OCI-LY1 (cell line): ENCODE measurements at regions not wholly inside any gene's neighbourhood (a gene's known extent, or its start where the extent isn't known, plus 50 kb on each side); places are given as distances from the start of the nearest gene placed in this dataset.

Source experiments
- H2AFZ ChIP-seq: fragments of 200-600 bp; sonication (generic), shearing (Covaris generic); 2 replicates; pipeline ENCODE4 v1.6.0; 2014; ENCODE audit warnings: antibody characterized with exemption, mild to moderate bottlenecking, low read length
- H3F3A ChIP-seq: fragments of 200-600 bp; sonication (generic), shearing (Covaris generic); 2 replicates; pipeline ENCODE4 v1.6.0; 2014; ENCODE audit warnings: mild to moderate bottlenecking, antibody characterized with exemption, low read length, moderate library complexity; ENCODE audit not compliant: insufficient read depth
- H3K27ac ChIP-seq: fragments of 200-600 bp; sonication (generic); 2 replicates; pipeline ENCODE4 v1.5.1; 2014; ENCODE audit warnings: low read length, mixed run types, mild to moderate bottlenecking, low read depth; ENCODE audit not compliant: poor library complexity, severe bottlenecking
- H3K27me3 ChIP-seq: fragments of 200-600 bp; sonication (generic); 2 replicates; pipeline ENCODE4 v1.6.0; 2014; ENCODE audit warnings: antibody characterized with exemption, mild to moderate bottlenecking, low read length, moderate library complexity; ENCODE audit not compliant: insufficient read depth
- H3K36me3 ChIP-seq: fragments of 200-600 bp; sonication (generic); 2 replicates; pipeline ENCODE4 v1.6.1; 2014; ENCODE audit warnings: mild to moderate bottlenecking, antibody characterized with exemption, low read length, moderate library complexity, mixed read lengths; ENCODE audit not compliant: insufficient read depth
- H3K4me1 ChIP-seq: fragments of 200-600 bp; sonication (generic); 2 replicates; pipeline ENCODE4 v1.5.1; 2014; ENCODE audit warnings: mild to moderate bottlenecking, low read length, moderate library complexity; ENCODE audit not compliant: insufficient read depth, severe bottlenecking
- H3K4me2 ChIP-seq: fragments of 200-600 bp; sonication (generic), shearing (Covaris generic); 2 replicates; pipeline ENCODE4 v1.6.1; 2014; ENCODE audit warnings: low read length
- H3K4me3 ChIP-seq: fragments of 200-600 bp; sonication (generic); 2 replicates; pipeline ENCODE4 v1.5.1; 2014; ENCODE audit warnings: low read length, low read depth, mild to moderate bottlenecking, mixed read lengths; ENCODE audit not compliant: poor library complexity, severe bottlenecking
- H3K79me2 ChIP-seq: fragments of 200-600 bp; shearing (Covaris generic); 2 replicates; pipeline ENCODE4 v1.6.1; 2016; ENCODE audit warnings: mixed run types, low read length, mixed read lengths; ENCODE audit not compliant: insufficient read depth
- H3K9ac ChIP-seq: fragments of 200-600 bp; sonication (generic), shearing (Covaris generic); 2 replicates; pipeline ENCODE4 v1.6.1; 2014; ENCODE audit warnings: mild to moderate bottlenecking, low read length, mixed read lengths
- H3K9me2 ChIP-seq: fragments of 200-600 bp; sonication (generic), shearing (Covaris generic); 2 replicates; pipeline ENCODE4 v1.6.1; 2014; ENCODE audit warnings: low read depth, mild to moderate bottlenecking, low read length, mixed read lengths
- H3K9me3 ChIP-seq: fragments of 200-600 bp; shearing (Covaris generic); 2 replicates; pipeline ENCODE4 v1.6.1; 2014; ENCODE audit warnings: low read length, mixed read lengths
- H4K20me1 ChIP-seq: fragments of 200-600 bp; sonication (generic), shearing (Covaris generic); 2 replicates; pipeline ENCODE4 v1.6.0; 2016; ENCODE audit warnings: mild to moderate bottlenecking, low read length; ENCODE audit not compliant: insufficient read depth
- EZH2 ChIP-seq: fragments of 200-600 bp; sonication (generic), shearing (Covaris generic); IDR thresholded peaks from 2 replicates; pipeline ENCODE4 v1.8.0; 2017; ENCODE audit warnings: borderline replicate concordance, mixed run types, mild to moderate bottlenecking, antibody characterized with exemption, low read length, moderate library complexity, mixed read lengths
- TF ChIP-seq, protein P1 (sequence below): fragments of 200-600 bp; sonication (generic), shearing (Covaris generic); IDR thresholded peaks from 2 replicates; pipeline ENCODE4 v1.5.1; 2017; ENCODE audit warnings: mild to moderate bottlenecking, antibody characterized with exemption, low read length, moderate library complexity, mixed read lengths

DNA sequence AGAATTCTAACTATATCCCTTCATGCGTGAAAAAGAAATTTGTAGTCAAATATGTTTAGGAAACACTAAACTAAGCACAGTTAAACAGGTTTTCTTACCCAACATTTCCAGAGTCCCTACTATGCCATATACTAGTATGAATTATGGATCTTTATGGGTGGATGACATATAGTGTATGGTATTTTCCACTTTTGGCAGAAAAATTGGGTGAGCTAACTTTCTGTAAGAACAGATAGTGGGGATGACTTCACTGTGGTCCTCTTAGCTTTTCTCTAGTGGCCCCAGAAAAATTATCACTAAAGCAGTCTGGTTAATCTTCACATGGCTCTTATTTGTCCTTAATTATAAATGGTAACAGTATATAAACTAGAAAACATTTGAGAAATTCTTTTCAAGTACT lies 240.0 kb upstream of the GULP1 start:
- H2AFZ ChIP-seq: no peak overlapping the region
- H3K36me3 ChIP-seq: no peaks in the 10 kb centered on the region
- no peak overlapping the region for H3K4me2 ChIP-seq
- no peak overlapping the region for H3K4me3 ChIP-seq
- no peaks in the 10 kb centered on the region for H4K20me1 ChIP-seq
- no peaks in the 10 kb centered on the region for H3K27me3 ChIP-seq
- no peaks in the 10 kb centered on the region for H3K9me3 ChIP-seq
- no peaks in the 10 kb centered on the region for H3K4me1 ChIP-seq
- no peaks in the 10 kb centered on the region for H3K79me2 ChIP-seq
- no peak overlapping the region for H3K27ac ChIP-seq
- no peaks in the 10 kb centered on the region for H3F3A ChIP-seq
- H3K9me2 ChIP-seq: no peaks in the 10 kb centered on the region
- no peak for TF ChIP-seq EZH2
- TF ChIP-seq, protein P1, sequence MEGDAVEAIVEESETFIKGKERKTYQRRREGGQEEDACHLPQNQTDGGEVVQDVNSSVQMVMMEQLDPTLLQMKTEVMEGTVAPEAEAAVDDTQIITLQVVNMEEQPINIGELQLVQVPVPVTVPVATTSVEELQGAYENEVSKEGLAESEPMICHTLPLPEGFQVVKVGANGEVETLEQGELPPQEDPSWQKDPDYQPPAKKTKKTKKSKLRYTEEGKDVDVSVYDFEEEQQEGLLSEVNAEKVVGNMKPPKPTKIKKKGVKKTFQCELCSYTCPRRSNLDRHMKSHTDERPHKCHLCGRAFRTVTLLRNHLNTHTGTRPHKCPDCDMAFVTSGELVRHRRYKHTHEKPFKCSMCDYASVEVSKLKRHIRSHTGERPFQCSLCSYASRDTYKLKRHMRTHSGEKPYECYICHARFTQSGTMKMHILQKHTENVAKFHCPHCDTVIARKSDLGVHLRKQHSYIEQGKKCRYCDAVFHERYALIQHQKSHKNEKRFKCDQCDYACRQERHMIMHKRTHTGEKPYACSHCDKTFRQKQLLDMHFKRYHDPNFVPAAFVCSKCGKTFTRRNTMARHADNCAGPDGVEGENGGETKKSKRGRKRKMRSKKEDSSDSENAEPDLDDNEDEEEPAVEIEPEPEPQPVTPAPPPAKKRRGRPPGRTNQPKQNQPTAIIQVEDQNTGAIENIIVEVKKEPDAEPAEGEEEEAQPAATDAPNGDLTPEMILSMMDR: no peak
- no peak overlapping the region for H3K9ac ChIP-seq

DNA sequence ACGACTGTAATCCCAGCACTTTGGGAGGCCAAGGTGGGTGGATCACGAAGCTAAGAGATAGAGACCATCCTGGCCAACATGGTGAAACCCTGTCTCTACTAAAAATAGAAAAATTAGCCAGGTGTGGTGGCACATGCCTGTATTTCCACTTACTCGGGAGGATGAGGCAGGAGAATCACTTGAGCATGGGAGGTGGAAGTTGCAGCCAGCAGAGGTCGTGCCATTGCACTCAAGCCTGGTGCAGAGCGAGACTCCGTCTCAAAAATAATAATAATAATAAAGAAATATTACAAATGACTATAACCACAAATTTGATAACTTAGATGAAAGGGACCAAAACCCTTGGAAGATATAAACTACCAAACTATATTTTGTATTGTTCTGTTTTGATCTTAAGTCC lies 226.3 kb upstream of the GULP1 start:
- Histone ChIP-seq H3K4me1 (no peaks in the 10 kb centered on the region), H3K36me3 (no peaks in the 10 kb centered on the region), H3K4me3 (no peak overlapping the region), H3K9ac (no peak overlapping the region), H3K4me2 (no peak overlapping the region), H3K9me3 (no peaks in the 10 kb centered on the region), H4K20me1 (no peaks in the 10 kb centered on the region), H3K79me2 (no peaks in the 10 kb centered on the region), H3K27ac (no peak overlapping the region), H3F3A (no peaks in the 10 kb centered on the region), H2AFZ (no peak overlapping the region), H3K27me3 (no peaks in the 10 kb centered on the region), H3K9me2 (no peaks in the 10 kb centered on the region)
- TF ChIP-seq, protein P1: no peak
- TF ChIP-seq EZH2: no peak

DNA sequence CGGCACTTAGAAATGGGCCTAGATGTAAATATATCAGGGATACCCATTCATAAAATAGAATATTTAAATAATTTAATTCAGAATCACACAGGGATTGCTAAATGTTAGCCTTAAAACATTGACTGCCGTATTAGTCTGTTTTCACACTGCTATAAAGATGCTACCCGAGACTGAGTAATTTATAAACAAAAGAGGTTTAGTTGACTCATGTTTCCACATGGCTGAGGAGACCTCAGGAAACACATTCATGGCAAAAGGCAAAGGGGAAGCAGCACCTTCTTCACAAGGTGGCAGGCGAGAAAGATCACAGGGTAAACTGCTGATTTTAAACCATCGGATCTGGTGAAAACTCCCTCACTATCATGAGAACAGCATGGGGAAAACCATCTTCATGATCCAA lies 223.6 kb upstream of the GULP1 start:
- Histone ChIP-seq H3K9me3 (no peaks in the 10 kb centered on the region), H3K79me2 (no peaks in the 10 kb centered on the region)
- TF ChIP-seq, protein P1: no peak
- TF ChIP-seq EZH2: no peak

More for the DNA sequence above, 223.6 kb upstream of the GULP1 start:
- Histone ChIP-seq H2AFZ (no peak overlapping the region), H3F3A (no peaks in the 10 kb centered on the region), H3K9me2 (no peaks in the 10 kb centered on the region), H4K20me1 (no peaks in the 10 kb centered on the region), H3K4me3 (no peak overlapping the region), H3K36me3 (no peaks in the 10 kb centered on the region), H3K27me3 (no peaks in the 10 kb centered on the region), H3K27ac (no peak overlapping the region), H3K4me2 (no peak overlapping the region), H3K9ac (no peak overlapping the region), H3K4me1 (no peaks in the 10 kb centered on the region)
